Kasumi-1 (cell line): ENCODE measurements at regions not wholly inside any gene's neighbourhood (a gene's known extent, or its start where the extent isn't known, plus 50 kb on each side); places are given as distances from the start of the nearest gene placed in this dataset.

Source experiments
- DNase-seq, 2 experiments: peaks; one replicate each; lab custom pipeline; 2025; lab: John Stamatoyannopoulos, UW

- no peak for DNase-seq
Observed at GRCh38 chr5:107216587-107216986, 454.1 kb downstream of the EFNA5 start.

GRCh38 chr5:107215611-107216010 is 455.1 kb downstream of the EFNA5 start:
- no peak for DNase-seq

GRCh38 chr5:107213025-107213424 is 457.7 kb downstream of the EFNA5 start:
- DNase-seq = no peak

- DNase-seq = no peak
Observed at GRCh38 chr5:107211630-107212029, 459.1 kb downstream of the EFNA5 start.

GRCh38 chr5:107208867-107209266 is 461.9 kb downstream of the EFNA5 start:
- no peak for DNase-seq

GRCh38 chr5:107204413-107204812 is 466.3 kb downstream of the EFNA5 start:
- no peak for DNase-seq

GRCh38 chr5:107203243-107203642 is 467.5 kb downstream of the EFNA5 start:
- DNase-seq = no peak

- DNase-seq = no peak
Observed at GRCh38 chr5:107199756-107200155, 471.0 kb downstream of the EFNA5 start.

- no peak for DNase-seq
Observed at GRCh38 chr5:107196500-107197059, 474.2 kb downstream of the EFNA5 start.

- no peak for DNase-seq
Observed at GRCh38 chr5:107195890-107196395, 474.8 kb downstream of the EFNA5 start.

- DNase-seq = no peak
Observed at GRCh38 chr5:107184871-107185270, 485.9 kb downstream of the EFNA5 start.

GRCh38 chr5:107184066-107184465 is 486.7 kb downstream of the EFNA5 start:
- DNase-seq = no peak

- no peak for DNase-seq
Observed at GRCh38 chr5:107170620-107171019, 500.1 kb downstream of the EFNA5 start.

GRCh38 chr5:107169867-107170266 is 500.9 kb downstream of the EFNA5 start:
- DNase-seq = no peak

GRCh38 chr5:107168848-107169752 is 501.6 kb downstream of the EFNA5 start:
- no peak for DNase-seq

- no peak for DNase-seq
Observed at GRCh38 chr5:107168086-107168485, 502.7 kb downstream of the EFNA5 start.

GRCh38 chr5:107165296-107165695 is 505.4 kb downstream of the EFNA5 start:
- DNase-seq = no peak

- no peak for DNase-seq
Observed at GRCh38 chr5:107157809-107158208, 512.9 kb downstream of the EFNA5 start.

GRCh38 chr5:107155707-107156106 is 515.0 kb downstream of the EFNA5 start:
- DNase-seq = no peak

- no peak for DNase-seq
Observed at GRCh38 chr5:107154593-107154992, 516.1 kb downstream of the EFNA5 start.

- DNase-seq = no peak
Observed at GRCh38 chr5:107153283-107153682, 517.5 kb downstream of the EFNA5 start.

GRCh38 chr5:107149243-107150005 is 521.3 kb downstream of the EFNA5 start:
- no peak for DNase-seq

- no peak for DNase-seq
Observed at GRCh38 chr5:107147589-107147988, 523.1 kb downstream of the EFNA5 start.
